HS-5 (cell line): ENCODE measurements at regions not wholly inside any gene's neighbourhood (a gene's known extent, or its start where the extent isn't known, plus 50 kb on each side); places are given as distances from the start of the nearest gene placed in this dataset.
"Not testable (repeated sequence)": the region's sequence is repeated elsewhere in the genome, so short reads cannot be mapped to it uniquely, and the experiment has no call there.

Experiments used
- DNase-seq: peaks from one replicate; pipeline ENCODE4 v3.0.0-alpha.2; 2012; ENCODE audit warnings: low read depth

DNA sequence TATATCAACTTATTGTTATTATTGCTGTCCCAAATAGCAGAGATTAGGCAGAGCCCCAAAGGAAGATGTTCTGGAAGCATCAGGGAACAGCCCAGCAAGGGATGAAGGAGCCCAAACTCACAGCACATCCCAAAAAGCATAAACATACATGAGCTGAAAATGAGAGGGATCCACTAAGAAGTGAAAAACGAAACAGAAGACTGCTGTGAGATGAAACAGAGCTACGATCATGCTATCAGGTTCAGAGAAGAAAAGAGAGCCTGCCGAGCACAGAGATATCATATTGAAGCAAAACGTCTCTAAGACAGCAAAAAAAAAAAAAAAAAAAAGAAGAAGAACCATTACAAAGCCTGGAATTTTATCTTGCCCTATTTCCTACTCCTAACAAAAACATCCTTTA, 127.3 kb downstream of the ZNF608 start:
- DNase-seq, result no peak

DNA sequence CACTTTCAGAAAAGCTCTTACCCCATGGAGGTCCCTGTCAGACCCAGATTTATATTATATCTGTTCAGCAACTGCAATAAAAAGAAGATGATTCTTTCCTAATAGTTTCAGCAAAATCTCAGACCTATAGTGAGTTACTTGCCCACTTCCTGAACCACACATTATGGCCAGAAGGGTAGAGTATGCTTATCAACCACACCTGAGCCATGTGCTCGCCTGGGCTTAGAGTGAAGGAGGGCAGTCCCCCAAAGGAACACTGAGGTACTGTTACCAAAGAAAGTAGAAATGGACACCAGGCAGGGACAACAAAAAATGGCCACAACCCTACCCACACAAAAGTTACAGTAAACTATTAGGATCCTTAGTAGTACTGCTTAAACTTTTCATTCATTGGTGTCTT, 128.7 kb downstream of the ZNF608 start:
- DNase-seq, result no peak

GRCh38 chr5:124614836-124615385, 131.5 kb downstream of the ZNF608 start:
- DNase-seq, result no peak

GRCh38 chr5:124614105-124614504, 132.3 kb downstream of the ZNF608 start:
- no peak for DNase-seq

DNA sequence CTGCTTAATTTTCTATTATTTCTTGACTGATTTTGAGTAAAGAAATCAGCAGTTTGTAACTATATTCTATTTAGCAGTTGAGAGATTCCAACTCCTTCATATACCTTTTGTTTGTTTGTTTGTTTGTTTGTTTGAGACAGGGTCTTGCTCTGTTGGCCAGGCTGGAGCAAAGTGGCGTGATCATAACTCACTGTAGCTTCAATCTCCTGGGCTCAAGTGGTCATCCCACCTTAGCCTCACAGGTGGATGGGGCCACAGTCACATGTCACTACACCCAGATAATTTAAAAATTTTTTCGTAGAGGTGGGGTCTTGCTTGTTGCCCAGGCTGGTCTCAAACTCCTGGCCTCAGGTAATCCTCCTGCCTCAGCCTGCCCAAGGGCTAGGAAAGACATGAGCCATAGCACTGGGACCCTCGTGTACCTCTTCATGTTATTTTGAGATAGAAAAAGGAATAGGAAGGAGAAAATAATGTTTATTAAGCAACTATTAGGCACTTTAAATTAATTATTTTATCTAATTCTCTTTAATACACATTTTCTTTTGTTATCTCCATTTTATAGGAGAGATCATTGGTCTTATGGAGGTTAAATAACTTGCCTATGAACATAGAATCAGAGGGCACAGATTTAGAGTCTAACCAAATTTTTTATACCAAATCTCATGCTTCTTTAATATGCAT, 133.0 kb downstream of the ZNF608 start:
- no peak for DNase-seq

- DNase-seq, result no peak
Observed at GRCh38 chr5:124612023-124612422, 134.4 kb downstream of the ZNF608 start.

- not testable (repeated sequence) for DNase-seq
Observed at GRCh38 chr5:124611262-124611661, 135.2 kb downstream of the ZNF608 start.

GRCh38 chr5:124609685-124610084, 136.8 kb downstream of the ZNF608 start:
- not testable (repeated sequence) for DNase-seq

- no peak for DNase-seq
Observed at GRCh38 chr5:124606543-124606942, 139.9 kb downstream of the ZNF608 start.

GRCh38 chr5:124606093-124606492, 140.3 kb downstream of the ZNF608 start:
- no peak for DNase-seq

DNA sequence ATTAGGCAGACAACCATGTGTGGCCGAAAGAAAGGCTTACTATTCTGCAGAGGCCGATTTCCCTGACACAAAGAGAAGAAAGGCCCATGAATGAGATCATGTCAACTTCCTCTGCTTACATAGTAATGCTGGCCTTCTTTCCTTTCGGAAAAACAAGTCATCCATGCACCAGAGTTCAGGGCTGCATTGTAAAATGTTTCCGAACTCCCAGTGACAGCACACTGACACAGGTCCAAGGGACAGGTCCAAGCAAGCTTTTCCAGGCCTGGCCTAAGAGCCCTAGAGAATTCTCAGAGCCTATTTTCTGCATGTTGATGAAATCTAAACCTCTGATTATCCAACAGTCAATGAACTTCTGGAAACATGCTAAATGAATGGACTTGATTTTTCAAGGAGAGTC, 140.9 kb downstream of the ZNF608 start:
- DNase-seq, result no peak

DNA sequence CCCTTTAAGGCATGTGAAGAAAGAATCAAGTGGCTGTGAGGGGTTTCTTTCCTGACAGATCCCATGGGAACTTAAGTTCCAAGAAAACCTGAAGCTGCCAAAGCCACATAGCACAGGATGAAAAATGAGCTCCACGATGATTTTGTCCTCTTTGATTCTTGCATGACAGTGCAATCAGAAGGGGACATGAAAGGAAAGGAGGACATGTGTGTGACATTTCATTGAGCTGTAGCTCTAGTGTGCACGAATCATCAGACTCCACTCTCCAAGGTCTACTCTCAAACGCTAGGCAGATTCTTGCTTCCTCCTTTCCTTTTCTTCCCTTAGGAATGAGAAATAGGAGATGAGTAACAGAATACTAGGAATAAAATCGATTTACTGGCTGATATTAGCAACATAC, 142.0 kb downstream of the ZNF608 start:
- no peak for DNase-seq

DNA sequence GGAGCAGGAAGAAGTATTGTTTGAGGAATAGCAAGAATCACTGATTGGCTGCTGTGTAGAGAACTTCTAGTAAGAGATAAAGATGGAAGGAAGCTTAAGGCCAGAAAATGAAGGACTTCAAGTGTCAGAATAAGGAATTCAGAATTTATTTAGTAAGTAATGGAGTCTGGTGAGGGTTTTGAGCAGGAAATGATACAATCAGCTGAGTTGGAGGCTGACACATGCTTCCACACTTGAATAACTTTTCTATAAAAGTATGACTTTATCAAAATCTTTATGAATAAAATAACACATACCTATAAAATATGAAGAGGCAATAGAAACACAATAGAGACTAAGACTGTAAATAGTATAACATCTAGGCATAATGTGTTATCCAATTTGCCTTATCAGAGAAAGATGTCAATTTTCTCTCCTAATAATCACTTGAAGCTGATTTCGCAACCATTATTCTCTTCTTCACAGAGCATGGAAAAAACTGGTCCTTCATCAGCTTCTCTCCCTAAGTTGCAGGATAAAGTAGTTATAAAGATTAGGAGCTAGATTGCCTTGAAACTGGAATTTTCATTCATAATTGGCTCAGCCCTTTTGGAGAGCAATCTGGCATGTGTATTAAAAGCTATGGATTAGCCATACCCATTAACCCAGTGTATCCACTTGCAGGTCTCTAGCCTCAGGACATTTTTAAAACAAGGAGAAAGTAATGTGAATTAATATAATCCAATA, 143.4 kb downstream of the ZNF608 start:
- no peak for DNase-seq

DNA sequence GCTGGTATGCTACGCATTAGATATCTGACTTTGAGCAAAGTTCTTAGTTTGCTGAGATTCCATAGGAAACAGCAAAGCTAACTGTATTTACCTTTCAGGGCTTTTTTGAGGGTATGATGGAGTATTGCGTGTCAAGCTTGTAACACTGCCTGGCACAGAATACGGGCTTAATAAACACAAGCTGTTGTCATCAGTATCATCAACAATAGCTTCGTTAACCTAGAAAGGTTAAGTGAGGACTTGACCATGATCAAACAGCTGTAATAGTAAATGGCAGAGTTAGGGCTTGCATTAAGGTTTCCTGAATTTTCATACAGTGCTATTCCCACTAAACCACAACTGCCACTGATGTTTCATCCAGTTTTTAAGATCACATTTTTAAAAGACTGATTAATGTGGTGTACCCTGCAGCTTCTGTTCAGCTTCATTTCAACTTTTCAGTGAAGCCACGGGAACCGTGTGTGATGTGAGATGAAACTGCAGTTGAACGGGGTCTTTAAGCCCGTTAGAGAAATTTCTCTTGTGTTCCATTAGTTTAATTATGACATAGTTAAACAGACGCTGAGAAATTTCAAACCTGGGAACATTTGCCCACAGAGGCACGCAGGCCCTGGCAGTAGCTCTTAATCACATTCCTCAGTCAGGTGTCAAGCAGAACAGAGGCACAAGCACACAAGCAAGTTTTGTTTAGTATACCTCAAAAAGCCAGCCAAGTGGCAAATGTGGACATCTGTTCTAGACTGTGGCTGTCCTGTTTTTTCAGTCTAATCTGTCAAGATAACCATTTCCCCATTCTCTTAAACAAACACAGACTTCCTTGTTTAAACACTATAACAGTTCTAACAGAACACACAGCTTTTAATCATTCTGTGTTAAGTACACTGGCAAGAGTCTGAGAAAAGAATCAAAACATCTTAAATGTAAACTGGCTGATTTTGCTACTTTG, 147.1 kb downstream of the ZNF608 start:
- DNase-seq, result no peak

- peak; percentile 51 for DNase-seq
Observed at GRCh38 chr5:124596595-124597421, 149.6 kb downstream of the ZNF608 start.

DNA sequence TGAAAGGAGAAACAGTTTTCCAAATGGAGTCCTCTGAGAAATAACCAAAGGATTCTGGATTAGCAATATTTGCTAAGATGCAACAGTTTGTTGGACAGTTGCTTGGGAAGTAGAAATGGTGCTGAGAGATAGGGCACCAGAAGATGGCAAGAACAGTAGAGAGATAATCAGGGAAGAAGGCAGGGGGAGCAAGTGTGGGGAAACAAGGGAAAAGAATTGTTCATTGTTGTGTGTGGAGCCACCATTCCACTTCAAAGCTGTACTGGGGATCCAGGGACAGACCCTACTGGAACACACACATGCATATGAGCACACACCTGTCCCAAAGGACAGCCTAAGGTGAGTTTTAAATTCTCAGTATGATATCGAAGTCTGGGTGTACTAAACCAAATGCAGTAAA, 152.5 kb downstream of the ZNF608 start:
- DNase-seq, result no peak

GRCh38 chr5:124592891-124593290, 153.5 kb downstream of the ZNF608 start:
- no peak for DNase-seq

DNA sequence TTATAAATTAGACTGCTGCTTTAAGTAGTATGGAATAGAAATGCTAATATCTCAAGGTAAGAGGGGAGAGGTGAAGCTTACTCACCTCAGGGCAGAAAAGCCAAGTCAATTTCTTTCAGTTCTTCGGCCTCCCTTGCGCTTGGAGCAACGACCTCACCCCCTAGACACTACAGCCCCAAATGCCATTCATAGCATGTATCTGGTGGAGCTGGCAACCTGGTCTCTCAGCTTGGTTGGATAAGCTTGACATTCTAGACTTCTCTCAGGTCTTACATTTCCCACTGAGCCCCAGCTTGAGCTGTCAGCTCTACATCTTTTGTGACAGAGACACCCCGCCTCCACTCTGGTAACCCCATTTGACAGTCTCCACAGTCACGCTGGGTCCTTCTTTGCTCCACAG, 154.9 kb downstream of the ZNF608 start:
- DNase-seq, result no peak

- no peak for DNase-seq
Observed at GRCh38 chr5:124590686-124591085, 155.8 kb downstream of the ZNF608 start.

DNA sequence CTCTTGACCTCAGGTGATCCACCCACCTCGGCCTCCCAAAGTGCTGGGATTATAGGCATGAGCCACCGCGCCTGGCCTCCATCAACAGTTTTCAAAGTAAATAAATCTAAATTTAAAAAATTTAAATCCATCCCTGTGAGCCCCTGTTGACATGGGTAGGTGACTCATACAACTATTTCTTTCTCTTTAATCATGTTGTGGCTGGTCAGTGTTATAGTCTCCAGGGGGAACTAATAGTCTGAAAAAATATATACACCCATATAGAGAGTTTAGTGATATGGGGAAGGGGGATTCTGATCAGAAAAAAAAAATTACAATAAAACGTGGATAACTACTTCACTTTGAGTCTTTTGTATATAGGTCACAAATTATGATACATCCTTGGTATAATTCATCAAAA, 159.2 kb downstream of the ZNF608 start:
- no peak for DNase-seq

DNA sequence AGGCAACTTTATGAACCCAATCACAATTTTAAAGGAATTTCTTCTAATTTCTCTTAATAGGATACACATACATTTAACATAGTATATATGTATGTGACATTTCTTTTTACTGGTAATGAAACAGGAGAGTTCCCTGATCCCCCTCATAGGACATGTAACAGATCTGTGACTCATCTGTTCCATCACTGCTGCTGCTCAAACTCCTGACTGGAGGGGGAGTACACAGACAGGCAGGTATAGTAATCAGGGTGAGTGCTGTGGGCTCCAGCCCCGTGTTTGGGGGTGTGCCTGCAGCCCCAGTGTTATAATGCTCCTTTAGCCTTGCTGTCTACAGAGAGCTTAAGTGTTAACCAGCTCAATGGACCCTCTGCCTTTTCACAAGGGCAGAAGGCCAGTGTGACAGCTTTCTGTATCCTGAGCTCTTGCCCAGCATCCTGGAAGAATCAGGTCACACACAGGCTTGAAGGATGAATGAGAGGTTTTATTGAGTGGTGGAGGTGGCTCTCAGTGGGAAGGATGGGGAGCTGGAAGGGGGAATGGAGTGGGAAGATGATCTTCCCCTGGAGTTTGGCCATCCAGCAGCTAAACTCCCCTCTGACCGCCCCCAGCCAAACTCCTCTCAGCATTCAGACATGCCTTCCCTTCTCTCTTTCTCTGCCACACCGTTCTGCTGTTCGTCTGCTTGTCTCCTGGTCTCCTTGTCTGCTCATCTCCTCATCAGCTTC, 161.3 kb downstream of the ZNF608 start:
- DNase-seq, result no peak
